GM12878 (cell line): ENCODE measurements at regions not wholly inside any gene's neighbourhood (a gene's known extent, or its start where the extent isn't known, plus 50 kb on each side); places are given as distances from the start of the nearest gene placed in this dataset.

Experiments
- ATAC-seq: fragments of 200-7000 bp; cut with Tn5 transposase; 3 replicates; pipeline ENCODE4 v1.9.1; 2020; ENCODE audit warnings: mild to moderate bottlenecking, moderate library complexity
- BruUV-seq: library from RNA; stranded (reverse); fragments of 400-500 nt; replicated peaks from 2 replicates; lab custom pipeline; 2021; lab: Mats Ljungman, UMichigan
- CTCF ChIA-PET: fragments of 300-600 bp; sonication (Branson Sonifier 250); formaldehyde crosslinking; extraction: SDS; loops from one replicate; lab custom pipeline; 2021; ENCODE audit warnings: inconsistent platforms; lab: Yijun Ruan, JAX
- POLR2A ChIA-PET: fragments of 350-600 bp; formaldehyde crosslinking; extraction: SDS; loops from one replicate; lab custom pipeline; 2021; ENCODE audit warnings: inconsistent platforms; lab: Charles Lee
- RAD21 ChIA-PET: fragments of 300-600 bp; sonication (Branson Sonifier 250); formaldehyde crosslinking; loops from one replicate; lab custom pipeline; 2023; ENCODE audit warnings: antibody characterized with exemption; ENCODE audit not compliant: unreplicated experiment; lab: Charles Lee
- SMC1A ChIA-PET: fragments of 300-600 bp; sonication (Branson Sonifier 250); formaldehyde crosslinking; loops from one replicate; lab custom pipeline; 2023; ENCODE audit not compliant: unreplicated experiment, uncharacterized antibody; lab: Charles Lee
- DNase-seq: peaks from one replicate; pipeline ENCODE4 v3.0.0-alpha.2; 2011; ENCODE audit warnings: low read depth, low spot score
- FAIRE-seq: peaks from 3 replicates; lab custom pipeline; 2011; peaks lifted over from hg19 to GRCh38; lab: Jason Lieb, UNC
- H2AFZ ChIP-seq: 2 replicates; pipeline ENCODE4 v1.6.0; 2011; ENCODE audit warnings: low read depth, low read length, control low read depth; ENCODE audit not compliant: control insufficient read depth
- H3K27ac ChIP-seq: 2 replicates; pipeline ENCODE4 v1.5.1; 2011; ENCODE audit warnings: control low read depth; ENCODE audit not compliant: control insufficient read depth, insufficient read depth
- H3K27me3 ChIP-seq, 2 experiments: replicated peaks in 1 of 2; 2 replicates each; pipeline versions ENCODE4 v1.6.0 to v1.6.1; 2011; ENCODE audit warnings: low read length in 1 of 2; ENCODE audit not compliant: control insufficient read depth in 2 of 2, insufficient read depth in 2 of 2
- H3K36me3 ChIP-seq, 2 experiments: 2 replicates each; pipeline ENCODE4 v1.5.1; 2011; ENCODE audit warnings: low read length in 1 of 2; ENCODE audit not compliant: control insufficient read depth in 2 of 2, insufficient read depth in 2 of 2
- H3K4me1 ChIP-seq: 2 replicates; pipeline ENCODE4 v1.6.1; 2011; ENCODE audit warnings: mild to moderate bottlenecking, low read length, moderate library complexity, mixed read lengths; ENCODE audit not compliant: control insufficient read depth, insufficient read depth
- H3K4me2 ChIP-seq: 2 replicates; pipeline ENCODE4 v1.6.0; 2011; ENCODE audit warnings: control low read depth; ENCODE audit not compliant: control insufficient read depth, insufficient read depth
- H3K4me3 ChIP-seq: fragments of 200-600 bp; sonication (generic); 2 replicates; pipeline ENCODE4 v1.5.1; 2016
- H3K79me2 ChIP-seq: 2 replicates; pipeline ENCODE4 v1.6.0; 2011; ENCODE audit warnings: low read length; ENCODE audit not compliant: control insufficient read depth, insufficient read depth
- H3K9ac ChIP-seq: 2 replicates; pipeline ENCODE4 v1.8.0; 2011; ENCODE audit warnings: low read length, control low read depth, mixed read lengths; ENCODE audit not compliant: control insufficient read depth, insufficient read depth
- H3K9me3 ChIP-seq: replicated peaks from 3 replicates; pipeline ENCODE4 v1.5.1; 2011; ENCODE audit warnings: mild to moderate bottlenecking, low read length; ENCODE audit not compliant: control insufficient read depth, insufficient read depth
- H4K20me1 ChIP-seq: 2 replicates; pipeline ENCODE4 v1.6.0; 2011; ENCODE audit not compliant: control insufficient read depth, insufficient read depth
- BMI1 ChIP-seq: fragments of 450-650 bp; IDR thresholded peaks from 2 replicates; pipeline ENCODE4 v1.6.1; 2016; ENCODE audit warnings: mild to moderate bottlenecking, moderate library complexity, borderline replicate concordance
- CBFB ChIP-seq: IDR thresholded peaks from 2 replicates; pipeline ENCODE4 v1.6.1; 2016; ENCODE audit warnings: antibody characterized with exemption, low read depth
- CBX5 ChIP-seq: sonication (generic); IDR thresholded peaks from 2 replicates; pipeline ENCODE4 v1.6.1; 2016; ENCODE audit warnings: low read depth, moderate library complexity, mild to moderate bottlenecking, inconsistent platforms
- CHD1 ChIP-seq: IDR thresholded peaks from 2 replicates; pipeline ENCODE4 v1.6.1; 2012; ENCODE audit warnings: low read depth, low read length, improper control_type of control experiment
- IRF4 ChIP-seq: IDR thresholded peaks from 2 replicates; pipeline ENCODE4 v1.6.1; 2011; ENCODE audit warnings: low read depth, low read length
- NR2C2 ChIP-seq: IDR thresholded peaks from 2 replicates; pipeline ENCODE4 v1.6.1; 2011; ENCODE audit warnings: borderline replicate concordance, low read depth; ENCODE audit not compliant: control insufficient read depth, insufficient read length
- POLR2AphosphoS2 ChIP-seq: IDR thresholded peaks from 2 replicates; pipeline ENCODE4 v1.6.1; 2011; ENCODE audit warnings: low read depth, mild to moderate bottlenecking, low read length, improper control_type of control experiment, moderate library complexity
- RBBP5 ChIP-seq: fragments of 200-600 bp; sonication (generic); conservative IDR thresholded peaks from 2 replicates; pipeline ENCODE4 v1.6.1; 2016
- SMC3 ChIP-seq: IDR thresholded peaks from 2 replicates; pipeline ENCODE4 v1.6.1; 2011; ENCODE audit warnings: low read length, improper control_type of control experiment, borderline replicate concordance
- STAT3 ChIP-seq: IDR thresholded peaks from 2 replicates; pipeline ENCODE4 v1.6.1; 2011; ENCODE audit warnings: low read depth, low read length, improper control_type of control experiment
- WGBS: methylation state at CpG from one replicate; pipeline ENCODE4 v1.1.6; 2016; ENCODE audit warnings: low lambda C conversion rate; ENCODE audit not compliant: insufficient replicate concordance, insufficient coverage; ENCODE audit errors: missing lambda C conversion rate; 5-methylcytosine and 5-hydroxymethylcytosine counted together
- in situ Hi-C: fragments of 300-500 bp; cut with MboI; formaldehyde crosslinking; loops from 9 replicates; pipeline ENCODE4 v1.14.3; 2018; ENCODE audit warnings: mixed read lengths
- intact Hi-C: fragments of 100-400 bp; cut with micrococcal nuclease; formaldehyde crosslinking; loops from one replicate; pipeline ENCODE4 v1.14.2; 2022; ENCODE audit not compliant: unreplicated experiment
- TF ChIP-seq, protein P1 (sequence below): fragments of 450-650 bp; formaldehyde crosslinking; IDR thresholded peaks from 2 replicates; pipeline ENCODE4 v1.4.0; 2022; ENCODE audit warnings: mild to moderate bottlenecking, moderate library complexity

DNA sequence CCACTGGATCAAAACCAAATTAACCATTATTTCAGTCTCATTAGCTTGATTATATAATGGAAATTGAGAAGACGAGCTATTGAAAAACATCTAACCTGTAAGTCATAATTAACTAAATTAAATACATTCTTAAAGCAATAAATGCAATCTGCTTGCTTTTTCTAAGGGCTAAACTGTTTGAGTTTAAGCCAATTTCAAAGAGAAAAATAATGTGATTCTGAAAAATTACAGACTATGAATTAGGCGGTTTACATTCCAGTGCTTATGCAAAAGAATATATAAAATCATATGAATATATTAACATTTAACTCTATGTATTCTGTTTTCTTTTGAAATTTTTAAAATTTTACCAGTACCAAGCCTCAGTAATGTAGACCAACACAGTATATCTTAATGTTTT is 1349.4 kb downstream of the FSCB start:
- H3K79me2 ChIP-seq, result no peaks in the 10 kb centered on the region
- in situ Hi-C loops (no loop called here), intact Hi-C loops (no loop called here)
- no peak overlapping the region for H3K27ac ChIP-seq
- CTCF ChIA-PET, result no interaction called here
- no peaks in the 10 kb centered on the region for H3K36me3 ChIP-seq
- H2AFZ ChIP-seq, result no peak overlapping the region
- no peak for ATAC-seq
- 38% methylated on average over 2 of the region's 2 CpGs for WGBS
- SMC1A ChIA-PET, result no interaction called here
- no peaks in the 10 kb centered on the region for H3K27me3 ChIP-seq
- FAIRE-seq, result no peak
- no peak overlapping the region for H3K4me3 ChIP-seq
- POLR2A ChIA-PET, result no interaction called here
- no TSS peak for BruUV-seq
- DNase-seq, result no peak
- TF ChIP-seq IRF4, result no peak
- no peak for TF ChIP-seq CBX5
- no peak for TF ChIP-seq POLR2AphosphoS2
- no peak for TF ChIP-seq STAT3
- no peak for TF ChIP-seq CHD1
- no peak for TF ChIP-seq NR2C2
- no peak for TF ChIP-seq RBBP5
- no peak for TF ChIP-seq BMI1
- TF ChIP-seq CBFB, result no peak
- RAD21 ChIA-PET, result no interaction called here
- H4K20me1 ChIP-seq, result no peaks in the 10 kb centered on the region
- no peaks in the 10 kb centered on the region for H3K9me3 ChIP-seq
- H3K9ac ChIP-seq, result no peak overlapping the region
- no peaks in the 10 kb centered on the region for H3K4me1 ChIP-seq
- H3K4me2 ChIP-seq, result no peak overlapping the region

DNA sequence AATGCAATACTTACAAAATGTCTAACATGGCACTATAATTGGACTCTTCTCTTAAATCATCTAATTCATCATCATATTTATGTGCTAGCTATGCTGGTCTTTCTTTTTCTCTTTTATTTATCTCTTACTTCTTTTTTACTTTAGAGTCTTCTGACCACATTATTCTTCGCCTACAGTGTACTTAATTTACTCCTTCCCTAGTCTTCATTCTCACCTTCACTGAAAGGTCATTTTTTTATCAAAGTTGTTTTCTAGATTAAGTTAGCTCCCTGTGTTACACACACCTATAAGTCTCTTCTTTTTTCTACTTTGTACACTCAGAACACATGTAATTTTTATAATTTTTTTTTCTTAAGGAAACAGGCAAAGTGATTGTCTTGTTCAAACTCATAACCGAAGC is 1351.2 kb downstream of the FSCB start:
- in situ Hi-C loops, result no loop called here
- ChIA-PET CTCF (no interaction called here), POLR2A (no interaction called here), SMC1A (no interaction called here), RAD21 (no interaction called here)
- no peak for ATAC-seq
- Histone ChIP-seq H3K79me2 (no peaks in the 10 kb centered on the region), H3K9ac (no peak overlapping the region), H4K20me1 (no peaks in the 10 kb centered on the region)
- TF ChIP-seq BMI1 (no peak), SMC3 (no peak)
- TF ChIP-seq, protein P1, sequence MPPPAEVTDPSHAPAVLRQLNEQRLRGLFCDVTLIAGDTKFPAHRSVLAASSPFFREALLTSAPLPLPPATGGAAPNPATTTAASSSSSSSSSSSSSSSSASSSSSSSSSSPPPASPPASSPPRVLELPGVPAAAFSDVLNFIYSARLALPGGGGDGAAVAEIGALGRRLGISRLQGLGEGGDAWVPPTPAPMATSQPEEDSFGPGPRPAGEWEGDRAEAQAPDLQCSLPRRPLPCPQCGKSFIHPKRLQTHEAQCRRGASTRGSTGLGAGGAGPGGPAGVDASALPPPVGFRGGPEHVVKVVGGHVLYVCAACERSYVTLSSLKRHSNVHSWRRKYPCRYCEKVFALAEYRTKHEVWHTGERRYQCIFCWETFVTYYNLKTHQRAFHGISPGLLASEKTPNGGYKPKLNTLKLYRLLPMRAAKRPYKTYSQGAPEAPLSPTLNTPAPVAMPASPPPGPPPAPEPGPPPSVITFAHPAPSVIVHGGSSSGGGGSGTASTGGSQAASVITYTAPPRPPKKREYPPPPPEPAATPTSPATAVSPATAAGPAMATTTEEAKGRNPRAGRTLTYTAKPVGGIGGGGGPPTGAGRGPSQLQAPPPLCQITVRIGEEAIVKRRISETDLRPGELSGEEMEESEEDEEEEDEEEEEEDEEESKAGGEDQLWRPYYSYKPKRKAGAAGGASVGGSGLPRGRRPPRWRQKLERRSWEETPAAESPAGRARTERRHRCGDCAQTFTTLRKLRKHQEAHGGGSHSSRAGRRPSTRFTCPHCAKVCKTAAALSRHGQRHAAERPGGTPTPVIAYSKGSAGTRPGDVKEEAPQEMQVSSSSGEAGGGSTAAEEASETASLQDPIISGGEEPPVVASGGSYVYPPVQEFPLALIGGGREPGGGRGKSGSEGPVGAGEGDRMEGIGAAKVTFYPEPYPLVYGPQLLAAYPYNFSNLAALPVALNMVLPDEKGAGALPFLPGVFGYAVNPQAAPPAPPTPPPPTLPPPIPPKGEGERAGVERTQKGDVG (CRISPR knock-in tag), result no peak
- TF ChIP-seq, all 136 proteins: peak for 0
- Histone ChIP-seq H3K4me3 (no peak overlapping the region), H3K36me3 (no peaks in the 10 kb centered on the region), H3K4me2 (no peak overlapping the region), H3K27me3 (no peaks in the 10 kb centered on the region), H2AFZ (no peak overlapping the region), H3K4me1 (no peaks in the 10 kb centered on the region), H3K27ac (no peak overlapping the region), H3K9me3 (no peaks in the 10 kb centered on the region)
- WGBS, result 8% methylated on average over 2 of the region's 2 CpGs
- intact Hi-C loops, result no loop called here
- FAIRE-seq, result no peak
- no peak for DNase-seq
- no TSS peak for BruUV-seq
